Astrocyte of the cerebellum (primary cell): ENCODE measurements at regions not wholly inside any gene's neighbourhood (a gene's known extent, or its start where the extent isn't known, plus 50 kb on each side); places are given as distances from the start of the nearest gene placed in this dataset.

ENCODE experiments used
- DNase-seq: peaks from one replicate; pipeline ENCODE4 v3.0.0-alpha.2; 2011; ENCODE audit warnings: low read depth
- H3K4me3 ChIP-seq: 2 replicates; pipeline ENCODE4 v1.5.1; 2011; ENCODE audit warnings: mild to moderate bottlenecking, low read depth, low read length, moderate library complexity
- CTCF ChIP-seq: IDR thresholded peaks from 2 replicates; pipeline ENCODE4 v1.5.1; 2012; ENCODE audit warnings: low read length, low read depth, moderate library complexity, mild to moderate bottlenecking; ENCODE audit errors: missing control alignments
- in situ Hi-C: cut with HindIII; loops from 2 replicates; pipeline ENCODE4 v1.10.0; 2017; ENCODE audit warnings: low sequenced_read_pairs

- in situ Hi-C loops: no loop called here
- no peak for TF ChIP-seq CTCF
- no peak overlapping the region for H3K4me3 ChIP-seq
- no peak for DNase-seq
These were observed 275.9 kb upstream of the SOX4 start for GRCh38 chr6:21317642-21318041.

GRCh38 chr6:21321076-21321475 lies 272.5 kb upstream of the SOX4 start:
- no peak for TF ChIP-seq CTCF
- no peak for DNase-seq
- in situ Hi-C loops: no loop called here
- no peak overlapping the region for H3K4me3 ChIP-seq

GRCh38 chr6:21321531-21321930 lies 272.0 kb upstream of the SOX4 start:
- DNase-seq: no peak
- in situ Hi-C loops: no loop called here
- TF ChIP-seq CTCF: no peak
- no peak overlapping the region for H3K4me3 ChIP-seq

- TF ChIP-seq CTCF: no peak
- no peak for DNase-seq
- H3K4me3 ChIP-seq: no peak overlapping the region
- in situ Hi-C loops: no loop called here
These were observed 270.0 kb upstream of the SOX4 start for GRCh38 chr6:21323577-21323976.

GRCh38 chr6:21325201-21325856 lies 268.2 kb upstream of the SOX4 start:
- no peak for DNase-seq
- no peak overlapping the region for H3K4me3 ChIP-seq
- in situ Hi-C loops: no loop called here
- no peak for TF ChIP-seq CTCF

- no peak for TF ChIP-seq CTCF
- in situ Hi-C loops: no loop called here
- DNase-seq: no peak
- no peak overlapping the region for H3K4me3 ChIP-seq
These were observed 266.0 kb upstream of the SOX4 start for GRCh38 chr6:21327326-21328112.
